GM23338 (cell line): ENCODE measurements at regions not wholly inside any gene's neighbourhood (a gene's known extent, or its start where the extent isn't known, plus 50 kb on each side); places are given as distances from the start of the nearest gene placed in this dataset.

ENCODE experiments used
- CTCF ChIP-seq, 2 experiments: fragments of 200-600 bp in 1 of 2; sonication (generic) in 1 of 2; conservative IDR thresholded peaks; 2 replicates each; pipeline versions ENCODE4 v1.5.1 to v1.6.1; 2016 to 2017; ENCODE audit warnings: antibody characterized with exemption in 2 of 2, low read depth in 2 of 2, mild to moderate bottlenecking in 2 of 2, moderate library complexity in 1 of 2
- EZH2 ChIP-seq: fragments of 200-600 bp; sonication (generic); IDR thresholded peaks from one replicate; pipeline ENCODE4 v1.8.0; 2017; ENCODE audit warnings: antibody characterized with exemption, mild to moderate bottlenecking, low read depth; ENCODE audit not compliant: unreplicated experiment

DNA sequence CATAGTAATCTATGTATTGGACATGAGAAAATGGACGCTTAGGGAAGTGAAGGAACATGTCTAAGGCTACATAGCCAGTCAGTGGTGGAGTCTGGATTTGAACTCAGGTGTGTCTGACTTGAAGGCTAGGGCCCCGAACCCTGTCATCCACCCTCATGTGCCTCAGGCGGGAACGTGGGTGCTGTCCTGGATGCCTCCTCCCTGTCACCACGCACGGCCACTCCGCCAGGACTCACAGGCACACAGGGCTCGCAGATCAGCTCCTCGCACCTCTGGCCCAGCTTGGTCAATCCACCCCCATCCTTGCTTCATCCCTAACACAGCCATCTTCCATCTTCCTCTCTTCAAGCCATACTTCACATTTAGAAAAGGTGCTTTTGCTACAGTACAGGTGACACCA, 154.7 kb downstream of the KCNJ12 start:
- no peak for TF ChIP-seq CTCF (conservative IDR thresholded peaks at IDR 0.05; ENCODE audit: low read depth in 2 of 2)
- TF ChIP-seq EZH2, result no peak
